ENCODE measurements at regions not wholly inside any gene's neighbourhood (a gene's known extent, or its start where the extent isn't known, plus 50 kb on each side); places are given as distances from the start of the nearest gene placed in this dataset.

- Histone ChIP-seq H3K9ac (replicated peaks in 1 of 4; ENCODE audit: extremely low read depth in 1 of 4, low read depth in 3 of 4, low read length in 3 of 4) (no peak overlapping the region), H3K79me2 (ENCODE audit: control insufficient read depth in 1 of 2, insufficient read depth in 2 of 2, low read length in 2 of 2) (no peaks in the 10 kb centered on the region), H3K4me3 (ENCODE audit: extremely low read depth in 1 of 4, insufficient read depth in 2 of 4, low read depth in 3 of 4, low read length in 4 of 4) (peak overlapping the region in 2 of 4 experiments; percentile 19 to 49; a peak in 5 of 8 replicates), H3K4me1 (replicated peaks in 1 of 4; ENCODE audit: control insufficient read depth in 3 of 4, insufficient read depth in 4 of 4, low read length in 3 of 4) (no peaks in the 10 kb centered on the region; a peak in 1 of 7 replicates), H2AK5ac (ENCODE audit: low read depth, low read length) (0 out of 2 replicates have a peak overlapping the region, but pooled peaks have one; percentile 13), H2BK20ac (ENCODE audit: low read length) (no peak overlapping the region), H4K91ac (replicated peaks; ENCODE audit: insufficient read length, low read length) (no peak overlapping the region), H2BK15ac (ENCODE audit: low read length) (no peak overlapping the region), H4K5ac (ENCODE audit: insufficient read length, low read depth, low read length) (no peak overlapping the region), H2BK5ac (ENCODE audit: low read depth, low read length) (0 out of 2 replicates have a peak overlapping the region, but pooled peaks have one; percentile 30), H3K27ac (ENCODE audit: low read depth, low read length) (no peak overlapping the region; the same call in 1 of the 2 replicates), H2BK12ac (ENCODE audit: low read depth, low read length) (no peak overlapping the region), H3K23ac (ENCODE audit: insufficient read length) (no peak overlapping the region), H3K4ac (replicated peaks; ENCODE audit: insufficient read length, low read depth, low read length) (no peak overlapping the region), H3K36me3 (ENCODE audit: control insufficient read depth in 2 of 4, insufficient read depth in 4 of 4, low read length in 3 of 4) (no peaks in the 10 kb centered on the region), H3K56ac (replicated peaks; ENCODE audit: insufficient read length, low read depth, low read length) (no peak overlapping the region), H3K27me3 (replicated peaks in 1 of 4; ENCODE audit: control insufficient read depth in 3 of 4, extremely low read depth in 1 of 4, insufficient read depth in 3 of 4, low read length in 3 of 4) (no peaks in the 10 kb centered on the region), H4K20me1 (replicated peaks in 1 of 2; ENCODE audit: control insufficient read depth in 1 of 2, insufficient read depth in 2 of 2, low read length in 2 of 2) (no peaks in the 10 kb centered on the region), H3K79me1 (ENCODE audit: low read depth, low read length) (no peaks in the 10 kb centered on the region), H3K23me2 (ENCODE audit: low read depth, low read length) (no peaks in the 10 kb centered on the region), H3K9me3 (ENCODE audit: insufficient read depth in 2 of 2, low read depth in 1 of 2, low read length in 1 of 2) (no peaks in the 10 kb centered on the region), H4K8ac (ENCODE audit: extremely low read depth, insufficient read depth, low read length) (no peak overlapping the region), H3K4me2 (ENCODE audit: insufficient read depth in 1 of 2, low read depth in 2 of 2, low read length in 2 of 2) (peak overlapping the region; percentile 53 to 60; a peak in 2 of 4 replicates), H2BK120ac (replicated peaks; ENCODE audit: low read depth, low read length) (peak overlapping the region; percentile 72), H2AFZ (ENCODE audit: low read length) (peak overlapping the region; percentile 95), H3K18ac (ENCODE audit: extremely low read depth, low read length) (peak overlapping the region; percentile 78; the same call in 1 of the 2 replicates), H3K14ac (ENCODE audit: insufficient read length) (no peak overlapping the region)
- DNase-seq (ENCODE audit: low read depth in 1 of 2, low spot score in 2 of 2) (no peak), FAIRE-seq (peak; percentile 65)
- TF ChIP-seq SP1 (IDR thresholded peaks at IDR 0.05; ENCODE audit: low read depth, low read length) (no peak), ATF3 (IDR thresholded peaks at IDR 0.05; ENCODE audit: insufficient read depth, low read depth, low read length) (no peak), CHD1 (IDR thresholded peaks at IDR 0.05; ENCODE audit: low read depth, low read length) (no peak), CBX5 (IDR thresholded peaks at IDR 0.05; ENCODE audit: low read depth, low read length) (no peak), SIX5 (IDR thresholded peaks at IDR 0.05; ENCODE audit: low read depth, low read length) (no peak)
- 56% methylated on average over 5 of the region's 5 CpGs; no CpG with 5 or more reads in 1 of the 2 experiments for WGBS, 2 experiments (ENCODE audit: extremely low coverage in 1 of 2, insufficient coverage in 1 of 2, insufficient read length in 1 of 2, insufficient replicate concordance in 2 of 2, low coverage in 1 of 2, low lambda C conversion rate in 2 of 2, missing lambda C conversion rate in 1 of 2)
- ChIA-PET CTCF (ENCODE audit: partially characterized antibody) (interaction anchor here (0.5 to 0.7 kb wide), 2 partner anchors 16 to 248 kb away, joined by 3 to 5 read pairs; no protein-coding TSS in a partner anchor), POLR2A (ENCODE audit: partially characterized antibody) (interaction anchor here (1.0 kb wide), 1 partner anchor 16 kb away, joined by 3 read pairs; no protein-coding TSS in a partner anchor)
Observed at GRCh38 chrX:153244767-153245166, 65.7 kb downstream of the MAGEA1 start.

Data from H1 (cell line).